ENCODE measurements at regions not wholly inside any gene's neighbourhood (a gene's known extent, or its start where the extent isn't known, plus 50 kb on each side); places are given as distances from the start of the nearest gene placed in this dataset.

DNA sequence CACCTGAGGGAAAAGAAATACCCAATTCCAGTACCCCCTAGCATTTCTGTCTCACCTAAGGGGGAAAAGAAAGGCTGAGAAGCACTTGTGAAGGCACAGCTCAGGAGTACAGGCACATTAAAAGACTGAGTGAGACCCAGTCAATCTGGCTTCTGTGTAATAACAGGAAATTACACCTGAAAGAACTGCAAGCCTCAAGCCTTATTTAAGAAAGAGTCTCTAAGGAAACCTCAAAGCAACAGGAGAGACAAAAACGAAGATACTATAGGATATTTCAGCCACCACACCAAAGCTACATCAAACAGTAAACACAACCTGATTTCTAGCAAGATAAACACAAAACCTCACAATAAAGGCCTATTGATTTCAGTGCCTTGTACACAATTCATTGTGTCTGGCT is 69.6 kb upstream of the CDK1 start:
- peaks cover 0 to 3% (median 0%) of the 10 kb centered on the region in 4 donors for H3K27me3 ChIP-seq (ENCODE audit: control insufficient read depth in 4 of 4, insufficient read depth in 4 of 4, low read length in 3 of 4)
- no peak overlapping the region for H3K4me3 ChIP-seq (ENCODE audit: low read depth in 1 of 3, low read length in 3 of 3)
- H3K4me1 ChIP-seq (ENCODE audit: control insufficient read depth in 4 of 4, insufficient read depth in 4 of 4, low read length in 3 of 4): no peaks in the 10 kb centered on the region
- no peak overlapping the region for H3K27ac ChIP-seq (ENCODE audit: low read depth in 1 of 2, low read length in 2 of 2)
- no peaks in the 10 kb centered on the region for H3K9me3 ChIP-seq (ENCODE audit: control insufficient read depth in 4 of 4, low read length in 3 of 4)
- WGBS: 0% methylated on average over 1 of the region's 1 CpG
- no peak overlapping the region for H3K9ac ChIP-seq (ENCODE audit: low read depth in 1 of 2, low read length in 2 of 2)
- DNase-seq (ENCODE audit: low spot score): no peak
- no peaks in the 10 kb centered on the region for H3K36me3 ChIP-seq (ENCODE audit: control insufficient read depth in 4 of 4, insufficient read depth in 3 of 4, low read depth in 1 of 4, low read length in 3 of 4)
- TF ChIP-seq REST (IDR thresholded peaks at IDR 0.05) (no peak), ZBTB33 (IDR thresholded peaks at IDR 0.05) (no peak), GABPA (IDR thresholded peaks at IDR 0.05 in 1 of 2, conservative IDR thresholded peaks at IDR 0.05 in 1 of 2) (no peak), RAD21 (IDR thresholded peaks at IDR 0.05) (no peak), NR2F2 (IDR thresholded peaks at IDR 0.05) (no peak), EGR1 (IDR thresholded peaks at IDR 0.05; ENCODE audit: low read depth in 2 of 2) (no peak), FOXA2 (IDR thresholded peaks at IDR 0.05) (no peak), SP1 (IDR thresholded peaks at IDR 0.05) (no peak), FOXA1 (IDR thresholded peaks at IDR 0.05) (no peak), JUND (IDR thresholded peaks at IDR 0.05) (no peak), TAF1 (conservative IDR thresholded peaks at IDR 0.05) (no peak), HNF4A (conservative IDR thresholded peaks at IDR 0.05) (no peak), YY1 (IDR thresholded peaks at IDR 0.05) (no peak), RXRA (IDR thresholded peaks at IDR 0.05) (no peak), HNF4G (IDR thresholded peaks at IDR 0.05) (no peak)
- TF ChIP-seq, protein P1, sequence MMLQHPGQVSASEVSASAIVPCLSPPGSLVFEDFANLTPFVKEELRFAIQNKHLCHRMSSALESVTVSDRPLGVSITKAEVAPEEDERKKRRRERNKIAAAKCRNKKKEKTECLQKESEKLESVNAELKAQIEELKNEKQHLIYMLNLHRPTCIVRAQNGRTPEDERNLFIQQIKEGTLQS (IDR thresholded peaks at IDR 0.05): no peak

GRCh38 chr10:60707841-60708240 is 70.4 kb upstream of the CDK1 start:
- Histone ChIP-seq H3K27me3 (ENCODE audit: control insufficient read depth in 4 of 4, insufficient read depth in 4 of 4, low read length in 3 of 4) (peaks cover 0 to 3% (median 0%) of the 10 kb centered on the region in 4 donors), H3K4me1 (ENCODE audit: control insufficient read depth in 4 of 4, insufficient read depth in 4 of 4, low read length in 3 of 4) (no peaks in the 10 kb centered on the region), H3K36me3 (ENCODE audit: control insufficient read depth in 4 of 4, insufficient read depth in 3 of 4, low read depth in 1 of 4, low read length in 3 of 4) (no peaks in the 10 kb centered on the region), H3K4me3 (ENCODE audit: low read depth in 1 of 3, low read length in 3 of 3) (no peak overlapping the region), H3K9me3 (ENCODE audit: control insufficient read depth in 4 of 4, low read length in 3 of 4) (no peaks in the 10 kb centered on the region), H3K9ac (ENCODE audit: low read depth in 1 of 2, low read length in 2 of 2) (no peak overlapping the region), H3K27ac (ENCODE audit: low read depth in 1 of 2, low read length in 2 of 2) (no peak overlapping the region)
- 70% methylated on average over 4 of the region's 4 CpGs for WGBS
- DNase-seq (ENCODE audit: low spot score): no peak
- TF ChIP-seq REST (IDR thresholded peaks at IDR 0.05) (no peak), YY1 (IDR thresholded peaks at IDR 0.05) (no peak), NR2F2 (IDR thresholded peaks at IDR 0.05) (no peak), GABPA (IDR thresholded peaks at IDR 0.05 in 1 of 2, conservative IDR thresholded peaks at IDR 0.05 in 1 of 2) (no peak), JUND (IDR thresholded peaks at IDR 0.05) (no peak), FOXA1 (IDR thresholded peaks at IDR 0.05) (no peak), TAF1 (conservative IDR thresholded peaks at IDR 0.05) (no peak), RXRA (IDR thresholded peaks at IDR 0.05) (no peak), ZBTB33 (IDR thresholded peaks at IDR 0.05) (no peak), SP1 (IDR thresholded peaks at IDR 0.05) (no peak), HNF4G (IDR thresholded peaks at IDR 0.05) (no peak)
- TF ChIP-seq, protein P2, sequence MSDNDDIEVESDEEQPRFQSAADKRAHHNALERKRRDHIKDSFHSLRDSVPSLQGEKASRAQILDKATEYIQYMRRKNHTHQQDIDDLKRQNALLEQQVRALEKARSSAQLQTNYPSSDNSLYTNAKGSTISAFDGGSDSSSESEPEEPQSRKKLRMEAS (IDR thresholded peaks at IDR 0.05): no peak
- TF ChIP-seq, protein P1 (IDR thresholded peaks at IDR 0.05): no peak
- TF ChIP-seq, protein P3, sequence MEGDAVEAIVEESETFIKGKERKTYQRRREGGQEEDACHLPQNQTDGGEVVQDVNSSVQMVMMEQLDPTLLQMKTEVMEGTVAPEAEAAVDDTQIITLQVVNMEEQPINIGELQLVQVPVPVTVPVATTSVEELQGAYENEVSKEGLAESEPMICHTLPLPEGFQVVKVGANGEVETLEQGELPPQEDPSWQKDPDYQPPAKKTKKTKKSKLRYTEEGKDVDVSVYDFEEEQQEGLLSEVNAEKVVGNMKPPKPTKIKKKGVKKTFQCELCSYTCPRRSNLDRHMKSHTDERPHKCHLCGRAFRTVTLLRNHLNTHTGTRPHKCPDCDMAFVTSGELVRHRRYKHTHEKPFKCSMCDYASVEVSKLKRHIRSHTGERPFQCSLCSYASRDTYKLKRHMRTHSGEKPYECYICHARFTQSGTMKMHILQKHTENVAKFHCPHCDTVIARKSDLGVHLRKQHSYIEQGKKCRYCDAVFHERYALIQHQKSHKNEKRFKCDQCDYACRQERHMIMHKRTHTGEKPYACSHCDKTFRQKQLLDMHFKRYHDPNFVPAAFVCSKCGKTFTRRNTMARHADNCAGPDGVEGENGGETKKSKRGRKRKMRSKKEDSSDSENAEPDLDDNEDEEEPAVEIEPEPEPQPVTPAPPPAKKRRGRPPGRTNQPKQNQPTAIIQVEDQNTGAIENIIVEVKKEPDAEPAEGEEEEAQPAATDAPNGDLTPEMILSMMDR (IDR thresholded peaks at IDR 0.05; ENCODE audit: low read depth, low read length, missing input control): no peak

All from liver (tissue), 8 donors.